ENCODE measurements at regions not wholly inside any gene's neighbourhood (a gene's known extent, or its start where the extent isn't known, plus 50 kb on each side); places are given as distances from the start of the nearest gene placed in this dataset.

GRCh38 chr12:66915306-66915904 lies 236.5 kb upstream of the GRIP1 start:
- DNase-seq = peak; percentile 30

GRCh38 chr12:66916189-66916588 lies 237.3 kb upstream of the GRIP1 start:
- no peak for DNase-seq

GRCh38 chr12:66919466-66919865 lies 240.6 kb upstream of the GRIP1 start:
- no peak for DNase-seq

- no peak for DNase-seq
These were observed 241.3 kb upstream of the GRIP1 start for GRCh38 chr12:66920205-66920604.

- DNase-seq = no peak
These were observed 242.3 kb upstream of the GRIP1 start for GRCh38 chr12:66921151-66921550.

- DNase-seq = no peak
These were observed 246.2 kb upstream of the GRIP1 start for GRCh38 chr12:66925083-66925482.

- DNase-seq = no peak
These were observed 250.2 kb upstream of the GRIP1 start for GRCh38 chr12:66929121-66929520.

- no peak for DNase-seq
These were observed 252.2 kb upstream of the GRIP1 start for GRCh38 chr12:66931091-66931490.

GRCh38 chr12:66932126-66932525 lies 253.2 kb upstream of the GRIP1 start:
- no peak for DNase-seq

- peak; percentile 42 for DNase-seq
These were observed 255.6 kb upstream of the GRIP1 start for GRCh38 chr12:66934302-66935062.

- no peak for DNase-seq
These were observed 262.3 kb upstream of the GRIP1 start for GRCh38 chr12:66941150-66941549.

GRCh38 chr12:66942741-66943465 lies 264.0 kb upstream of the GRIP1 start:
- no peak for DNase-seq

GRCh38 chr12:66944365-66944764 lies 265.5 kb upstream of the GRIP1 start:
- DNase-seq = no peak

GRCh38 chr12:66945189-66945817 lies 266.4 kb upstream of the GRIP1 start:
- DNase-seq = no peak

GRCh38 chr12:66947119-66947518 lies 268.2 kb upstream of the GRIP1 start:
- no peak for DNase-seq

GRCh38 chr12:66952668-66953067 lies 273.8 kb upstream of the GRIP1 start:
- DNase-seq = peak; percentile 12

GRCh38 chr12:66956300-66956699 lies 277.4 kb upstream of the GRIP1 start:
- no peak for DNase-seq

- no peak for DNase-seq
These were observed 280.4 kb upstream of the GRIP1 start for GRCh38 chr12:66959276-66959675.

GRCh38 chr12:66960006-66960405 lies 281.1 kb upstream of the GRIP1 start:
- DNase-seq = no peak

- DNase-seq = no peak
These were observed 282.1 kb upstream of the GRIP1 start for GRCh38 chr12:66960704-66961690.

GRCh38 chr12:66962290-66962689 lies 283.4 kb upstream of the GRIP1 start:
- no peak for DNase-seq

- DNase-seq = no peak
These were observed 285.0 kb upstream of the GRIP1 start for GRCh38 chr12:66963901-66964300.

All from skin of body (tissue), 1 donor.